RCC 7860 (cell line): ENCODE measurements at regions not wholly inside any gene's neighbourhood (a gene's known extent, or its start where the extent isn't known, plus 50 kb on each side); places are given as distances from the start of the nearest gene placed in this dataset.
"Not testable (repeated sequence)": the region's sequence is repeated elsewhere in the genome, so short reads cannot be mapped to it uniquely, and the experiment has no call there.

Source experiments
- DNase-seq: peaks from one replicate; pipeline ENCODE4 v3.0.0-alpha.2; 2015; ENCODE audit warnings: low spot score
- FAIRE-seq: peaks from 2 replicates; lab custom pipeline; 2012; peaks lifted over from hg19 to GRCh38; lab: Jason Lieb, UNC

DNA sequence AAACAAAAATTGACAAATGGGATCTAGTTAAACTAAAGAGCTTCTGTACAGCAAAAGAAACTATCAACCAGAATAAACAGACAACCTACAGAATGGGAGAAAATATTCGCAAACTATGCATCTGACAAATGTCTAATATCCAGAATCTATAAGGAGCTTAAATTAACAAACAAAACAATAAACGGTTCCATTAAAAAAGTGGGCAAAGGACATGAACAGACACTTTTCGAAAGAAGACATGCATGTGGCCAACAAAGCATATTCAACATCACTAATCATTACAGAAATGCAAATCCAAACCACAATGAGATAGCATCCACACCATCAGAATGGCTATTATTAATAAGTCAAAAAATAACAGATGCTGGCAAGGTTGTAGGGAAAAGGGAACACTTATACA lies 50.5 kb upstream of the MED13L start:
- not testable (repeated sequence) for FAIRE-seq, DNase-seq

DNA sequence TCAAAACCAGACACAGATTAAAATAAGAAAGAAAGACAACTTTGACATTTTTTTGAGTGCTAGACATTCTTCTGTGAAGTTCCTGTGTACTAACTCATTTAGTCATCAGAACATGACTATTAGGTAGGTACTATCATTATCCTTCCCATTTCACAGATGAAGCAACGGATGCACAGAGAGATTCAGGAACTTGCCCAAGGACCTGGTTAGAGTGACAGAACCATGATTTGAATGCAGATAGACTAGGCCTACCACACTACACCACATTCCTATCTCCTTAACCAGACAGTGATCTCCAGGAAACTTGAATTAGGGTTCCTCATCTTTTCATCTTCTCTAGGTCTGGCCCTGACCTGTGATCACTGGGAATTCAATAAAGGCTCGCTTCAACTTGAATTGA lies 54.4 kb upstream of the MED13L start:
- FAIRE-seq (no peak), DNase-seq (no peak)

DNA sequence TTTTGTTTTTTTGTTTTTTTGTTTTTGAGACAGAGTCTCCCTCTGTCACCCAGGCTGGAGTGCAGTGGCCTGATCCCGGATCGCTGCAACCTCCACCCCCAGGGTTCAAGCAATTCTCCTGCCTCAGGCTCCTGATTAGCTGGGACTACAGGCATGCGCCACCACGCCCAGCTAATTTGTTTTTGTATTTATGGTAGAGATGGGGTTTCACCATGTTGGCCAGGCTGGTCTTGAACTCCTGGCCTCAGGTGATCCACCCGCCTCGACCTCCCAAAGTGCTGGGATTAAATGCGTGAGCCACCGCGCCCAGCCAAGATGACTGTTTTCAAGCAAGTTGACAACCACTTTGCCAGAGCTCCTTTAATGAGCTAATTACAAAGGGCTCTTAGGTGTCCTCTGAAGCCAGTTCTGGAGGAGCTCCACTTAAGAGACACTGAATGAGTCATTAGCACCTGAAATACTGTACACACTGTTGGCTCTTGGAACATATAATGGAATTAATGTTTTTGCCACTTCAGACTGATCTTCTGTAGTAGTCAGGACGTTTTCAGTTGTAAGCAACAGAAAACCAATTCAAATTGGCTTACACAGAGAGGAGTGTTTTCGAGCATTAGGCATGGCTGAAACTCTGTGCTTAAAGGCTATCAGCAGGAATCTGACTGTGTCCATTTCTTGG lies 55.4 kb upstream of the MED13L start:
- FAIRE-seq (no peak), DNase-seq (no peak)

DNA sequence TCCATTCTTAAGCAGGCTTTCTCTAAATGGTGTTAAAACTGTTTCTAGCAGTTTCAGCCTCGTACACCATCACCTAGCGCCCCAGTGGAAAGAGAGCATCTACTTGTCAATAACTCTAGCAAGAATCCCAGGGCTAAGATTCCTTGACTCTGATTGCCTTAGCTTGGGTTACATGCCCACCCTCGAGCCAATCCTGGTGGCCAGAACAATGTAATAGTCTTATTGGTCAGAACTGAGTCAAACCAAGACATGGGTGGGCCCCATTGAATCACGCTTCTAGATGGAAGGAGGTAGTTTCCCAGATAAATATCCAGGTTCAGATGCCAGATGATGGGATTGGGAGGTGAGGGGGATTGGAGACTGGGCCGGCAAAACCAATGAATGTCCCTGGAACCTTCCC lies 55.9 kb upstream of the MED13L start:
- FAIRE-seq (no peak), DNase-seq (no peak)

DNA sequence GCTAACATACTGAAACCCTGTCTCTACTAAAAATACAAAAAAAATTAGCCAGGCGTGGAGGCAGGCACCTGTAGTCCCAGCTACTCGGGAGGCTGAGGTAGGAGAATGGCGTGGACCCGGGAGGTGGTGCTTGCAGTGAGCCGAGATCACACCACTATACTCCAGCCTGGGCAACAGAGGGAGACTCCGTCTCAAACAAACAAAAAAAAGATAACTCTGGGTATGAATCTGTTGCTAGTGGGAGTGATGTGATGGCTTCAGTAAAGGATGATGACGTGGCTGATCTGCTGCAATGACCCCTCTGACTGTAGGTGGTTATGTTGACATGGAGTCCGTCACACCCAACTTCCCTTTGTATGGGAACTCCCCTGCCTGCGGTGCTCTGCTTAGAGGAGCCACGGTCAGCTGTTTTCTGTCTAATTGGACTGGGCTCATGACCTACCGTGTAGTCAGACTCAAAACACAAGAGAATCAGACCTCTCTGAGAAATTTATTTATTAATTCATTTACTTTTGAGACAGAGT lies 59.1 kb upstream of the MED13L start:
- DNase-seq = peak; percentile 91
- FAIRE-seq = no peak

GRCh38 chr12:116337312-116337711 lies 59.8 kb upstream of the MED13L start:
- FAIRE-seq = no peak
- DNase-seq = no peak

GRCh38 chr12:116338064-116338846 lies 60.8 kb upstream of the MED13L start:
- no peak for FAIRE-seq
- DNase-seq = no peak

- FAIRE-seq (no peak), DNase-seq (no peak)
Measured at GRCh38 chr12:116339062-116339461, 61.6 kb upstream of the MED13L start.

DNA sequence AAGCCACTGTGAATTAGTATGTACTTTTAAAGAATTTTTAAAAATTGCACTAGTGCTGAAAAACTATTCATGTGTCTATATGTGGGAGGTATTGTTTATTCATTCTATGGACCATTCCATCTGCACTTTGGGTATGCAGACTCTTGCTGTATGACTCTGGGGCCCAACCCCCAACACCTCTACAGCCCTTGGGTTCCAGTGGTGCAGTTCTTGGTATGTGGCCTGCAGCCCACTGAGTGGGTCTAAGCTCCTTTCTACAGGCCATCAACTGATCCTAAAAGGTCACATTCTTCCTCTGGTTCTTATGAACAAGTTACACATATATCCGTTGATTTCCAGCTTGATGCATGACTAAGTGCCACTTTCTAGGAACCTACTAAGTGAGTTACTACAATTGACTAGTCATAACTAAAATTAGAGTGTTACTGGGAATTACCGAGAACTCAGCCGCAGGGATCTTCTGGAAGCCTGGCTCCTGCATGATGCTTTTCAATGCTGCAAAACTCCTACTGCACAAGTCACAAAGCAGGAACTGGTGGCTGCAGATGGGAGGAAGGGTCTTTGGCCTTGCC lies 62.4 kb upstream of the MED13L start:
- DNase-seq (peak; percentile 60), FAIRE-seq (no peak)

- FAIRE-seq (no peak), DNase-seq (no peak)
Measured at GRCh38 chr12:116343331-116343884, 65.9 kb upstream of the MED13L start.

GRCh38 chr12:116346222-116346621 lies 68.7 kb upstream of the MED13L start:
- DNase-seq = no peak
- no peak for FAIRE-seq

DNA sequence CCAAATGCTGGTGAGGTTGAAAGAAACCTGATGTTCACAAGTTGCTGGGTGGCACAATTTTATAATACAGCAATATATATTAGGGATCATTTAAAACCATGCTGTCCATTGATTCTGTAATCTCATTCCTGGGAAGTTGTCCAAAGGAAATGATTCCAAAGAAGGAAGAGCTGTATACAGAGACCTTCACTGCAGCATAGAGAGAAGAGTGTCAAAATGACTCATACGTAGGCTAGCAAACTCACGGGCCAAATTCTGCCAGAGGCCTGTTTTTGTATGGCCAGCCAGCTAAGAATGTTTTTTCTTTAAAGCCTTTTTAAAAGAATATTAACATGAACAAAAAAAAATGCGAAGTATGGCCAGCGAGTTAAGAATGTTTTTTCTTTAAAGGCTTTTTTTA lies 69.2 kb upstream of the MED13L start:
- peak; percentile 47 for FAIRE-seq

DNA sequence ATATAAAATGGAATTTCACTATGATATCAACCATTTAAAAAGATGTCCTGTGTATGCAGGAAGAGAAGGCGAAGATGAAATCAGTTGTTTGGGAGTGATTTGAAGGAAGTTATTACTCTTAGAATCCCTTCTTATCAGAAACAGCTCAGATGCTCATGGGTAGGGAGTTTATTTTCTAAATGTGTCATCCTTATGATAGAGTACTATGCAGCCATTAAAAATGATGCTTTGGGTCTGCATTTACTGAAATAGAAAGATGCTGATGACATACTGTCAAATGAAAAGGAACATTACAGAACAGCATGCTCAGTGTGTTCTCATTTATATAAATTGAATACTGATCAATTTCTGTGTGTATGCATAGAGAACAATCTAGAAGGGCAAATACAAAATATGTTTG lies 69.8 kb upstream of the MED13L start:
- FAIRE-seq = no peak

More for the DNA sequence above, 69.2 kb upstream of the MED13L start:
- DNase-seq = peak; percentile 49

DNA sequence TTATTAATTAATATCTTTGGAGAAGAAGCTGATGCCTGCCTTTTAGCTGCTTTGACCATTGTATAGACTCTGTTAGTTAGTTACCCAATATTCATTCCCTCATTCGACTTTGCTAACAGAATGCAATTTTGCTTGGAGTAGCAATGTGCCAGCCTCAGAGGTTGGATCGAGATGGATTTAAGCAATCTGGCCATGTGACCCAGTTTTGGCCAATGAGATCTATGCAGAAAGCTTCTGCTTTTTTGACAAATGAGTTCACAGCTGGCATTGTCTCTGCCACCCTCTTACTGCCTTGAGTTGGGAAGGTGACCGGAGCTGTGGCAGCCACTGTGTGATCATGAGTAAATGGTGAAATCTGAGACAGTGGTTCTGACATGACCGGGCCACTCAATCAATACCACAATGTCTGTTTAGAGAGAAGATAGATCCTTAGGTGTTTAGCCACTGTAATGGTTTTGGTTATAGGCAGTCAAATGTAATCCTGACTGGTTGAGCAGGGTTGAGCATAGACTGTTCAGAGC lies 74.9 kb upstream of the MED13L start:
- no peak for DNase-seq
- no peak for FAIRE-seq

More for the DNA sequence above, 69.8 kb upstream of the MED13L start:
- DNase-seq = no peak

GRCh38 chr12:116353958-116354357 lies 76.5 kb upstream of the MED13L start:
- DNase-seq (no peak), FAIRE-seq (no peak)

- no peak for FAIRE-seq
- DNase-seq = no peak
Measured at GRCh38 chr12:116354534-116354933, 77.0 kb upstream of the MED13L start.

GRCh38 chr12:116354950-116355783 lies 77.7 kb upstream of the MED13L start:
- FAIRE-seq (no peak), DNase-seq (no peak)

- FAIRE-seq = no peak
Measured at GRCh38 chr12:116358536-116358892, 81.0 kb upstream of the MED13L start.

DNA sequence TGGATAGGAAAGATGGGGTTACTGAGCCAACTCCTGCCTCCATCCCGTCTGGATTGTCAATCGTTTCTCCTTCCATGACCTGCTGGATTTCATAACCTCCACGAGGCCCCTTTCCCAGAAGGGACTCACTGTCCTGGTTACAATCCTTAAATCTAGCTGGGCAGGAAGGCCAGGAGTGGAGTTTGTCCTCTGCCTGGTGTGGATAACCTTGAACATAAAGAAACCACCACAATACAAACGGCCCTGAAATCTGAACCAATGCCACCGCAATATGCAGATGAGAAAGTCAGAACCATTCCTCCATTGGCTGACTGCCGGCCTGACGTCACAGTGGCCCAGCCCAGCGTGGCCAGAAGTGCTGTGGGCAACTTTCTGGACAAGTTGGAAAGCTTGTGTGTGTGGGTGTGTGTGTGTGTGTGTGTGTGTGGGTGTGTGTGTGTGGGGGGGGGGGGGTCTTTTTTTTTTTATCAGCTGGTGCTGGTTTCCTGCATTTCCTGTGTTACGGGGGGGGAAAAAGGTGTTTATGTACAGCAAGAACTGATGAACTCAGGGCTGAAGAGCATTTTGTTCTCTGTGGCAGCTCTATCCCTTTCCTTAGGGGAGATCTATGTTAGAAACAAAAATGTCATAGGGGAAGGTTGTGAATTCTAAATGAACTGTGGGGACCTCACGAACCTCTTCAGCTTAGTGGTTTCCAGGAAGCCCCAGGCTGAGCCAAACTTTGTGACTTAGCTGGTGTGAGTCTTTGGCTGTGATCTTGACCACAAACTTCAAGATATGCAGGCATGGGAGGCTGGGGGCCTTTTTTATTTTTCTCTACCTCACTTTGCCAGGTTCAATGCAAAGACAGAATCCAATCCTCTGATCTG lies 81.6 kb upstream of the MED13L start:
- no peak for DNase-seq
- no peak for FAIRE-seq

More at GRCh38 chr12:116358536-116358892, 81.0 kb upstream of the MED13L start:
- no peak for DNase-seq
